PC-3 (cell line): ENCODE measurements at regions not wholly inside any gene's neighbourhood (a gene's known extent, or its start where the extent isn't known, plus 50 kb on each side); places are given as distances from the start of the nearest gene placed in this dataset.

Experiments used
- ATAC-seq: fragments of 200-7000 bp; cut with Tn5 transposase; 2 replicates; pipeline ENCODE4 v1.9.1; 2020; ENCODE audit warnings: mild to moderate bottlenecking, moderate library complexity
- BruUV-seq: library from RNA; stranded (reverse); fragments of 400-500 nt; replicated peaks from 2 replicates; lab custom pipeline; 2021; lab: Mats Ljungman, UMichigan
- CTCF ChIA-PET: fragments of 300-600 bp; sonication (Branson Sonifier 250); formaldehyde crosslinking; loops from one replicate; lab custom pipeline; 2022; ENCODE audit warnings: antibody characterized with exemption; lab: Charles Lee
- POLR2A ChIA-PET: fragments of 300-600 bp; sonication (Branson Sonifier 250); formaldehyde crosslinking; loops from one replicate; lab custom pipeline; 2022; ENCODE audit warnings: antibody characterized with exemption; ENCODE audit not compliant: unreplicated experiment; lab: Charles Lee
- DNase-seq: peaks from one replicate; pipeline ENCODE4 v3.0.0-alpha.2; 2015
- H2AFZ ChIP-seq: fragments of 300-600 bp; sonication (generic); 2 replicates; pipeline ENCODE4 v1.6.0; 2016; ENCODE audit warnings: antibody characterized with exemption, low read length
- H3F3A ChIP-seq: fragments of 300-600 bp; sonication (generic); one replicate; pipeline ENCODE4 v1.6.0; 2017; ENCODE audit warnings: antibody characterized with exemption, low read length, control low read depth, mild to moderate bottlenecking; ENCODE audit not compliant: unreplicated experiment
- H3K27ac ChIP-seq: fragments of 300-600 bp; sonication (generic); 2 replicates; pipeline ENCODE4 v1.5.1; 2016; ENCODE audit warnings: mild to moderate bottlenecking, low read length
- H3K27me3 ChIP-seq: fragments of 300-600 bp; sonication (generic); 2 replicates; pipeline ENCODE4 v1.6.1; 2016; ENCODE audit warnings: low read length, mixed read lengths
- H3K36me3 ChIP-seq: fragments of 300-600 bp; sonication (generic); 2 replicates; pipeline ENCODE4 v1.6.1; 2016; ENCODE audit warnings: low read depth, mixed run types, low read length, mixed read lengths
- H3K4me1 ChIP-seq: fragments of 300-600 bp; sonication (generic); 2 replicates; pipeline ENCODE4 v1.5.1; 2016; ENCODE audit warnings: low read length; ENCODE audit not compliant: insufficient read depth
- H3K4me2 ChIP-seq: fragments of 300-600 bp; sonication (generic); 2 replicates; pipeline ENCODE4 v1.6.0; 2016; ENCODE audit warnings: low read length
- H3K4me3 ChIP-seq: fragments of 300-600 bp; sonication (generic); 2 replicates; pipeline ENCODE4 v1.5.1; 2016; ENCODE audit warnings: mild to moderate bottlenecking, low read length, mixed read lengths
- H3K79me2 ChIP-seq: fragments of 300-600 bp; sonication (generic); 2 replicates; pipeline ENCODE4 v1.6.1; 2017; ENCODE audit warnings: low read length, mixed read lengths
- H3K9ac ChIP-seq: fragments of 300-600 bp; sonication (generic); 2 replicates; pipeline ENCODE4 v1.6.0; 2016; ENCODE audit warnings: mild to moderate bottlenecking, low read length
- H3K9me2 ChIP-seq: fragments of 300-600 bp; sonication (generic); replicated peaks from 2 replicates; pipeline ENCODE4 v1.6.1; 2016; ENCODE audit warnings: mixed run types, low read length, mixed read lengths
- H3K9me3 ChIP-seq: fragments of 300-600 bp; sonication (generic); 2 replicates; pipeline ENCODE4 v1.6.1; 2016; ENCODE audit warnings: low read length, mixed read lengths
- H4K20me1 ChIP-seq: fragments of 300-600 bp; sonication (generic); 2 replicates; pipeline ENCODE4 v1.6.1; 2016; ENCODE audit warnings: low read length, mixed read lengths
- CTCF ChIP-seq: fragments of 300-600 bp; sonication (generic); conservative IDR thresholded peaks from 2 replicates; pipeline ENCODE4 v1.5.1; 2017; ENCODE audit warnings: antibody characterized with exemption, low read depth, mild to moderate bottlenecking, low read length
- EZH2 ChIP-seq: fragments of 300-600 bp; sonication (generic); IDR thresholded peaks from one replicate; pipeline ENCODE4 v1.6.1; 2017; ENCODE audit warnings: antibody characterized with exemption, mild to moderate bottlenecking, low read length; ENCODE audit not compliant: unreplicated experiment
- EZH2phosphoT487 ChIP-seq: fragments of 300-600 bp; sonication (generic); IDR thresholded peaks from 2 replicates; pipeline ENCODE4 v1.6.1; 2018; ENCODE audit warnings: mild to moderate bottlenecking, antibody characterized with exemption, low read length, borderline replicate concordance
- intact Hi-C: fragments of 100-400 bp; cut with micrococcal nuclease; formaldehyde crosslinking; loops from 2 replicates; pipeline ENCODE4 v1.9.0; 2023

- Histone ChIP-seq H3K27me3 (no peaks in the 10 kb centered on the region), H3K27ac (no peak overlapping the region), H2AFZ (no peak overlapping the region), H3K4me1 (no peaks in the 10 kb centered on the region), H3K9me3 (no peaks in the 10 kb centered on the region), H3K4me3 (no peak overlapping the region), H3K9me2 (no peaks in the 10 kb centered on the region), H3K9ac (no peak overlapping the region), H3K79me2 (no peaks in the 10 kb centered on the region), H3F3A (no peaks in the 10 kb centered on the region), H4K20me1 (no peaks in the 10 kb centered on the region), H3K36me3 (no peaks in the 10 kb centered on the region), H3K4me2 (no peak overlapping the region)
- POLR2A ChIA-PET = no interaction called here
- ATAC-seq (no peak), DNase-seq (no peak)
- no TSS peak for BruUV-seq
- CTCF ChIA-PET = no interaction called here
- TF ChIP-seq EZH2 (no peak), EZH2phosphoT487 (no peak), CTCF (no peak)
- intact Hi-C loops = no loop called here
These were observed 304.9 kb downstream of the DSEL start for GRCh38 chr18:67211646-67212045.

- intact Hi-C loops = loop anchor here (1.0 to 5.0 kb wide), 2 partner anchors 96 to 453 kb away; no protein-coding TSS in a partner anchor
- Histone ChIP-seq H3F3A (no peaks in the 10 kb centered on the region), H3K27ac (no peak overlapping the region), H3K4me1 (no peaks in the 10 kb centered on the region), H3K27me3 (no peaks in the 10 kb centered on the region), H3K9me2 (no peaks in the 10 kb centered on the region), H3K9me3 (no peaks in the 10 kb centered on the region), H3K36me3 (no peaks in the 10 kb centered on the region), H3K4me3 (no peak overlapping the region), H3K9ac (no peak overlapping the region), H2AFZ (no peak overlapping the region), H3K4me2 (no peak overlapping the region), H3K79me2 (no peaks in the 10 kb centered on the region), H4K20me1 (no peaks in the 10 kb centered on the region)
- TF ChIP-seq EZH2 (no peak), CTCF (no peak), EZH2phosphoT487 (no peak)
- no peak for DNase-seq
- CTCF ChIA-PET = interaction anchor here (0.6 kb wide), 1 partner anchor 96 kb away, joined by 5 read pairs; no protein-coding TSS in a partner anchor
- POLR2A ChIA-PET = no interaction called here
- no TSS peak for BruUV-seq
- no peak for ATAC-seq
These were observed 315.9 kb downstream of the DSEL start for GRCh38 chr18:67200665-67201064.

- Histone ChIP-seq H2AFZ (no peak overlapping the region), H4K20me1 (no peaks in the 10 kb centered on the region), H3K4me2 (no peak overlapping the region), H3K27me3 (no peaks in the 10 kb centered on the region), H3K27ac (no peak overlapping the region), H3K9ac (no peak overlapping the region), H3F3A (no peaks in the 10 kb centered on the region), H3K4me1 (no peaks in the 10 kb centered on the region), H3K79me2 (no peaks in the 10 kb centered on the region), H3K9me2 (no peaks in the 10 kb centered on the region), H3K9me3 (no peaks in the 10 kb centered on the region), H3K4me3 (no peak overlapping the region), H3K36me3 (no peaks in the 10 kb centered on the region)
- no peak for TF ChIP-seq EZH2
- TF ChIP-seq CTCF = peak; percentile 74
- TF ChIP-seq EZH2phosphoT487 = no peak
- ChIA-PET POLR2A (no interaction called here), CTCF (interaction anchor here (0.6 to 1.2 kb wide), 2 partner anchors 95 kb away, joined by 3 to 5 read pairs; no protein-coding TSS in a partner anchor)
- peak; percentile 84 for ATAC-seq
- DNase-seq = peak; percentile 80
- intact Hi-C loops = loop anchor here (1.0 to 10.0 kb wide), 4 partner anchors 96 to 635 kb away; no protein-coding TSS in a partner anchor
- no TSS peak for BruUV-seq
These were observed 316.4 kb downstream of the DSEL start for GRCh38 chr18:67199993-67200617.
